Calu3 (cell line): ENCODE measurements at regions not wholly inside any gene's neighbourhood (a gene's known extent, or its start where the extent isn't known, plus 50 kb on each side); places are given as distances from the start of the nearest gene placed in this dataset.

Experiments
- BruUV-seq: library from RNA; stranded (reverse); fragments of 400-500 nt; replicated peaks from 2 replicates; lab custom pipeline; 2021; lab: Mats Ljungman, UMichigan
- CTCF ChIA-PET: fragments of 300-600 bp; sonication (Branson Sonifier 250); formaldehyde crosslinking; loops from one replicate; lab custom pipeline; 2022; ENCODE audit warnings: antibody characterized with exemption; lab: Charles Lee
- DNase-seq: peaks from one replicate; pipeline ENCODE4 v3.0.0; 2022
- H3K27ac Mint-ChIP-seq: one replicate; pipeline ENCODE4 v1.8.0; 2022; ENCODE audit warnings: mixed read lengths; ENCODE audit not compliant: unreplicated experiment
- H3K27me3 Mint-ChIP-seq: one replicate; pipeline ENCODE4 v1.8.0; 2022; ENCODE audit warnings: mixed read lengths; ENCODE audit not compliant: unreplicated experiment
- H3K36me3 Mint-ChIP-seq: one replicate; pipeline ENCODE4 v1.8.0; 2022; ENCODE audit warnings: mild to moderate bottlenecking, moderate library complexity, mixed read lengths; ENCODE audit not compliant: insufficient read depth, unreplicated experiment
- H3K4me1 Mint-ChIP-seq: one replicate; pipeline ENCODE4 v1.8.0; 2022; ENCODE audit warnings: mild to moderate bottlenecking, low read depth, mixed read lengths; ENCODE audit not compliant: unreplicated experiment
- H3K4me3 Mint-ChIP-seq: one replicate; pipeline ENCODE4 v1.8.0; 2022; ENCODE audit warnings: mild to moderate bottlenecking, low read depth, moderate library complexity, mixed read lengths; ENCODE audit not compliant: unreplicated experiment
- H3K9me3 Mint-ChIP-seq: one replicate; pipeline ENCODE4 v1.8.0; 2022; ENCODE audit warnings: low read depth, mixed read lengths; ENCODE audit not compliant: unreplicated experiment
- intact Hi-C: fragments of 100-400 bp; cut with micrococcal nuclease; formaldehyde crosslinking; loops from one replicate; pipeline ENCODE4 v1.10.0; 2022; ENCODE audit not compliant: unreplicated experiment
- TF ChIP-seq, protein P1 (sequence below): fragments of 200-600 bp; IDR thresholded peaks from one replicate; pipeline ENCODE4 v1.8.0; 2022; ENCODE audit warnings: antibody characterized with exemption; ENCODE audit not compliant: unreplicated experiment

DNA sequence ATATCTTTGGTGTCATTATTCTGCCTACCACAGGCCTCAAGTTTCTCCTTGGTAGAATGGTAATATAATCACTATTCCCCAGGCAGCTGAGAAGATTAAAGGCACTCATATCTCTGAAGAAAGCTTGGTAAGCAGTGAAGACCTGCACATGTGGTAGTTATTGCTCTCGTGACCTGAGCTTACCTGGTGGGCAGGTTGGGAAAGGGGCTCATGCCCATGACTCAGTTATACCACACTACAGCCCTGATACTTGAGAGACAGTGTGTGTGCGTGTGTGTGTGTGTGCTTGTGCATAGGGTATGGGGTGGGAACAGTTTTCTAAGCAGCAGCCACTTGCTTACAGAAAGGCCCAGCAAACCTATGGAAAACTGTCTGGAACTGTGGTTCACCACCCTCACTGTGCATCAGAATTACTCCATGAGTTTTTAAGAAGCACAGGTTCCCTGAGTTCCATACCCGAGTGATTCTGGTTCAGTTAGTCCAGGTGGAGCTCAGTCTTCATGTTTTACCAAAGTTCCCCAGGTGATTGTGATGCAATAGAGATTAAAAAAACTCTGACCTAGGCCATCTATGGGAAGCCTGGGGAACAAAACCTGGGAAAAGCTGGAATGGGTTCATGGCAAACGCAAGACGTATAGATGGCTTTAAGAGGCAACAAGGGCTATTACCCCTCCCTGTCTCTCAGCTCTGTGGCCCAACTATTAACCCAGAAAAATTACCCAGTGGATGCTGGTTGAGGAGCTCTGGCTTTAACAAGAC is 79.0 kb upstream of the ZBED5 start:
- intact Hi-C loops: no loop called here

DNA sequence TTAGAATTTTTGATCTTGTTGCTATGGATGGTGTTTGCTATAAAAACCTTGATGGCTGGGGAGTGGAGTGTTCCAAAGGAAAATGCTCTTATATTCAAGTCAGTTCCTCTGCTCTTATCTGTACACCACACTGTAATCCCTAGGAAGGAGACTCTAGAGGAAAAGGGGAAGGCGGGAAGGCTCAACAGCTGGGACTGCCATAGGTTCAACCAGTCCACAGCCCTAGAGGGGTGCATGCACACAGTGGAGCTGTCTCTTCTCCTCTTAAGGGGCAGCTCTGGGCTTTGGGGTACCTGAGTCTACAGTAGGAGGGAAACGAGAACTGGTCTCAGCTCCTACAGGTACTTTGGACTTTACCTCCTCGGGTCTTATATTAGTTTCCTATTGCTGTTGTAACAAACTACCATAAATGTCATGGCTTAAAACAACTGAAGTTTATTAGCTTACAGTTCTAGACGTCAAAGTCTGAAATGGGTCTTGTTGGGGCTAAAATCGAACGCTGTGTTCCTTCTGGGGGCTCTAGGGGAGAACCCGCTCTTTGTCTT is 77.2 kb upstream of the ZBED5 start:
- no peaks in the 10 kb centered on the region for H3K9me3 Mint-ChIP-seq
- BruUV-seq: no TSS peak
- peaks cover 26% of the 10 kb centered on the region for H3K36me3 Mint-ChIP-seq
- H3K4me1 Mint-ChIP-seq: peaks cover 30% of the 10 kb centered on the region
- H3K27ac Mint-ChIP-seq: no peak overlapping the region
- CTCF ChIA-PET: interaction anchor here (1.2 to 2.1 kb wide), 6 partner anchors 9 to 164 kb away, joined by 3 to 27 read pairs (median 9); no protein-coding TSS in a partner anchor
- intact Hi-C loops: no loop called here
- H3K4me3 Mint-ChIP-seq: peak overlapping the region; percentile 76
- H3K27me3 Mint-ChIP-seq: peaks cover 13% of the 10 kb centered on the region
- TF ChIP-seq, protein P1, sequence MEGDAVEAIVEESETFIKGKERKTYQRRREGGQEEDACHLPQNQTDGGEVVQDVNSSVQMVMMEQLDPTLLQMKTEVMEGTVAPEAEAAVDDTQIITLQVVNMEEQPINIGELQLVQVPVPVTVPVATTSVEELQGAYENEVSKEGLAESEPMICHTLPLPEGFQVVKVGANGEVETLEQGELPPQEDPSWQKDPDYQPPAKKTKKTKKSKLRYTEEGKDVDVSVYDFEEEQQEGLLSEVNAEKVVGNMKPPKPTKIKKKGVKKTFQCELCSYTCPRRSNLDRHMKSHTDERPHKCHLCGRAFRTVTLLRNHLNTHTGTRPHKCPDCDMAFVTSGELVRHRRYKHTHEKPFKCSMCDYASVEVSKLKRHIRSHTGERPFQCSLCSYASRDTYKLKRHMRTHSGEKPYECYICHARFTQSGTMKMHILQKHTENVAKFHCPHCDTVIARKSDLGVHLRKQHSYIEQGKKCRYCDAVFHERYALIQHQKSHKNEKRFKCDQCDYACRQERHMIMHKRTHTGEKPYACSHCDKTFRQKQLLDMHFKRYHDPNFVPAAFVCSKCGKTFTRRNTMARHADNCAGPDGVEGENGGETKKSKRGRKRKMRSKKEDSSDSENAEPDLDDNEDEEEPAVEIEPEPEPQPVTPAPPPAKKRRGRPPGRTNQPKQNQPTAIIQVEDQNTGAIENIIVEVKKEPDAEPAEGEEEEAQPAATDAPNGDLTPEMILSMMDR: no peak
- no peak for DNase-seq

More for the DNA sequence above, 79.0 kb upstream of the ZBED5 start:
- H3K9me3 Mint-ChIP-seq: no peaks in the 10 kb centered on the region
- no peak for DNase-seq
- H3K4me3 Mint-ChIP-seq: no peak overlapping the region
- no peak overlapping the region for H3K27ac Mint-ChIP-seq
- peaks cover 26% of the 10 kb centered on the region for H3K4me1 Mint-ChIP-seq
- TF ChIP-seq, protein P1: no peak
- H3K27me3 Mint-ChIP-seq: peaks cover 13% of the 10 kb centered on the region
- CTCF ChIA-PET: no interaction called here
- peaks cover 9% of the 10 kb centered on the region for H3K36me3 Mint-ChIP-seq
- BruUV-seq: no TSS peak

DNA sequence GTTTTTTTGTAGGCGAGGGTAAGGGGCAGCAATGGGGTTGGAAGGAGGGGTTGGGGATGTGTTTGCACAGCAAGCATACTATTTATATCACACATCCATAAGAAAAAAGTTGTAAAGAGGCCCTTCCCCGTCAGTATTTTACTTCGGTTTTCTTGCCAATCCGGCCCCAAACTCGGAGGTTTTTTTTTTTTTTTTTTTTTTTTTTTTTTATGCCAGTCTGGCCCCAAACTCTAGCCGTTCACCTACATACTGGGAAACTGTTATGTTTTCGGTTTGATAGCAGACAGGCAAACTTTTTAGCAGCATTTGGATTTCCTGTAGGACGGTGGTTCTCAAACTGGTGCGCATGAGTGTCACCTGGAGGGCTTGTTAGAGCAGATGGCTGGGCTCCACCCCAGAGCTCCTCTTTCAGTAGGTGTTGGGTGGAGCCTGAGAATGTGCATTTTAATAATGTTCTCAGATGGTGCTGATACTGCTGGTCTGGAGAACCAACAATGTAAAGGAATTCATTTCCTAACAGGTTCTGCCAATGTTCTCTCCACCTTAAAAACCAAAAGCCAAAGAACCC is 76.5 kb upstream of the ZBED5 start:
- H3K27me3 Mint-ChIP-seq: peaks cover 6% of the 10 kb centered on the region
- BruUV-seq: no TSS peak
- H3K36me3 Mint-ChIP-seq: peaks cover 28% of the 10 kb centered on the region
- no peaks in the 10 kb centered on the region for H3K9me3 Mint-ChIP-seq
- H3K4me3 Mint-ChIP-seq: peak overlapping the region; percentile 76
- peaks cover 30% of the 10 kb centered on the region for H3K4me1 Mint-ChIP-seq
- intact Hi-C loops: loop anchor here (5.0 kb wide), 4 partner anchors 77 to 853 kb away; partner anchors contain the start of genes EIF4G2 and ZBED5
- H3K27ac Mint-ChIP-seq: peak overlapping the region; percentile 68
- peak; percentile 21 for DNase-seq
- CTCF ChIA-PET: interaction anchor here (0.6 to 2.1 kb wide), 28 partner anchors 8 to 911 kb away, joined by 3 to 77 read pairs (median 4); partner anchors contain the start of genes EIF4G2 and ZBED5
- TF ChIP-seq, protein P1: no peak

DNA sequence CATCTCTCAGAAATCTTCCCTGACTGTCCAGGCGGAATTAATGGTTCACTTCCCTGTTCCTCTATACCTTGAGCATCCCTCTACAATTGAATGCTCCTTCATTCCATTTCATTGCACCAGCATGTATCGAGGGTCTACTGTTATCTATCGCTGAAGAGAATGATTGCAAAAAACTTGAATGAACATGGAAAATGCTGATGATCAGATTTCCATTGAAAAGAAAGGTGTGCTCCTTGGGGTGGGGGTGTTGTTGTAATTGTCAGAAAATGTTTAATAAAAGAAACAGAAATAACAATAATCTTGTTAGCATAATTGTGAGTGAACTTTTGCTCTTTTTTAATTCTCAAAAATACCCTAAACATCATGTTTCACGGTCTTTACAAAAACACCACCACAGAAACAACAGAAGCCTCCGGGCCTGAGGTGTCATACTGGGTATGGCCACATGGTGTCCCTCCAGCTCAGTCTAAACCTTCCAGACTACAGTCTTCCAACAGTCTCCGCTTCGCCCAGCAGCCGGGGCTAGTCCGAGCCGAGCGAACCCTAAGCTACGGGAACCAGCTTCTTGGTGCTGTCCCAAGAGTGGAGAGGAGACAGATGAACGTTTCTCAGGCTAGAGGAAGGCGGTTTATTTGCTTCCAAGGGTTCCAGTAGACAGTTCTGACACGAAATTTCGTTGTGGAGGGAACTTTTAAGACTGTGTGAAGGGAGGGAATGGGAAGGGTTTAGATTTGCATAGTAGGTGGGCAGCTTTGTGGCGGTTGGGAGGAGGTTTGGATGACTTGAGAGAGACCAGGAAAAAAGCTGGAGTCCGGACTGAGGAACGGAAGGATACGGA is 75.8 kb upstream of the ZBED5 start:
- CTCF ChIA-PET: interaction anchor here (0.6 to 2.1 kb wide), 28 partner anchors 8 to 911 kb away, joined by 3 to 77 read pairs (median 4); partner anchors contain the start of genes EIF4G2 and ZBED5
- H3K4me1 Mint-ChIP-seq: peaks cover 35% of the 10 kb centered on the region
- H3K27me3 Mint-ChIP-seq: no peaks in the 10 kb centered on the region
- no peaks in the 10 kb centered on the region for H3K9me3 Mint-ChIP-seq
- TF ChIP-seq, protein P1: peak; percentile 88
- peak; percentile 91 for DNase-seq
- intact Hi-C loops: loop anchor here (1.0 to 5.0 kb wide), 5 partner anchors 76 to 854 kb away; partner anchors contain the start of genes EIF4G2 and ZBED5
- no TSS peak for BruUV-seq
- H3K36me3 Mint-ChIP-seq: peaks cover 28% of the 10 kb centered on the region
- H3K27ac Mint-ChIP-seq: peak overlapping the region; percentile 68
- peak overlapping the region; percentile 76 for H3K4me3 Mint-ChIP-seq
